ENCODE measurements at regions not wholly inside any gene's neighbourhood (a gene's known extent, or its start where the extent isn't known, plus 50 kb on each side); places are given as distances from the start of the nearest gene placed in this dataset.

DNA sequence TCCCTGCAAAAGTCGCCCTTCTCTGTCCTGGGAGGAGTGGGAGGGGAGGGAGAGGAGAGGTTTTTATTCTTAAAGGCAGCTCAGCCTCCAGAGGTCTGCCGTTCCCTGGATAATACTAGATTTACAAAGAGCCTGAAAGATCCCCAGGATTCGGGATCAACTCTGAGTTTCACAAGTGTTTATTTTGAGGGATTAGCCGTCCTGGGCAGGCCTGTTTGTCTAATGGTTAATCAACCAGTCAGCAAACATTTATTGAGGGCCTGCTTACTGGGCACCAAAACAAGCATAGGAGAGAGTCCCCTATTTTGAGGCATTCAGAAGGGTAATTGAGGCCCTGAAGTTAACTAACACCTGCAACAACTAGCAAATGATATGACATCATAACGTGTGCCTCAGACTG is 152.6 kb upstream of the SLC1A4 start:
- Histone ChIP-seq H3K23me2 (ENCODE audit: low read depth, low read length) (no peaks in the 10 kb centered on the region), H3K9ac (replicated peaks in 1 of 4; ENCODE audit: extremely low read depth in 1 of 4, low read depth in 3 of 4, low read length in 3 of 4) (no peak overlapping the region), H2AK5ac (ENCODE audit: low read depth, low read length) (no peak overlapping the region), H3K79me1 (ENCODE audit: low read depth, low read length) (no peaks in the 10 kb centered on the region), H4K8ac (ENCODE audit: extremely low read depth, insufficient read depth, low read length) (no peak overlapping the region), H3K4me3 (ENCODE audit: extremely low read depth in 1 of 4, insufficient read depth in 2 of 4, low read depth in 3 of 4, low read length in 4 of 4) (no peak overlapping the region), H2BK12ac (ENCODE audit: low read depth, low read length) (no peak overlapping the region), H3K4ac (replicated peaks; ENCODE audit: insufficient read length, low read depth, low read length) (no peak overlapping the region), H3K4me2 (ENCODE audit: insufficient read depth in 1 of 2, low read depth in 2 of 2, low read length in 2 of 2) (no peak overlapping the region), H2BK20ac (ENCODE audit: low read length) (no peak overlapping the region), H3K23ac (ENCODE audit: insufficient read length) (no peak overlapping the region), H3K18ac (ENCODE audit: extremely low read depth, low read length) (no peak overlapping the region), H3K14ac (ENCODE audit: insufficient read length) (no peak overlapping the region), H3K4me1 (replicated peaks in 1 of 4; ENCODE audit: control insufficient read depth in 3 of 4, insufficient read depth in 4 of 4, low read length in 3 of 4) (peaks cover 0 to 5% (median 0%) of the 10 kb centered on the region in 4 experiments; a peak in 1 of 7 replicates), H2BK120ac (replicated peaks; ENCODE audit: low read depth, low read length) (no peak overlapping the region), H3K56ac (replicated peaks; ENCODE audit: insufficient read length, low read depth, low read length) (no peak overlapping the region), H2BK5ac (ENCODE audit: low read depth, low read length) (no peak overlapping the region), H4K91ac (replicated peaks; ENCODE audit: insufficient read length, low read length) (no peak overlapping the region), H3K27ac (ENCODE audit: low read depth, low read length) (no peak overlapping the region), H3K9me3 (ENCODE audit: insufficient read depth in 2 of 2, low read depth in 1 of 2, low read length in 1 of 2) (no peaks in the 10 kb centered on the region), H2BK15ac (ENCODE audit: low read length) (no peak overlapping the region), H4K20me1 (replicated peaks in 1 of 2; ENCODE audit: control insufficient read depth in 1 of 2, insufficient read depth in 2 of 2, low read length in 2 of 2) (no peaks in the 10 kb centered on the region), H2AFZ (ENCODE audit: low read length) (no peak overlapping the region), H3K27me3 (replicated peaks in 1 of 4; ENCODE audit: control insufficient read depth in 3 of 4, extremely low read depth in 1 of 4, insufficient read depth in 3 of 4, low read length in 3 of 4) (no peaks in the 10 kb centered on the region; a peak in 1 of 7 replicates), H3K36me3 (ENCODE audit: control insufficient read depth in 2 of 4, insufficient read depth in 4 of 4, low read length in 3 of 4) (no peaks in the 10 kb centered on the region), H4K5ac (ENCODE audit: insufficient read length, low read depth, low read length) (no peak overlapping the region), H3K79me2 (ENCODE audit: control insufficient read depth in 1 of 2, insufficient read depth in 2 of 2, low read length in 2 of 2) (no peaks in the 10 kb centered on the region)
- WGBS, 2 experiments (ENCODE audit: extremely low coverage in 1 of 2, insufficient coverage in 1 of 2, insufficient read length in 1 of 2, insufficient replicate concordance in 2 of 2, low coverage in 1 of 2, low lambda C conversion rate in 2 of 2, missing lambda C conversion rate in 1 of 2) = 68% methylated on average over 5 of the region's 5 CpGs; no CpG with 5 or more reads in 1 of the 2 experiments
- ChIA-PET POLR2A (ENCODE audit: partially characterized antibody) (no interaction called here), CTCF (ENCODE audit: partially characterized antibody) (interaction anchor here (0.5 to 2.2 kb wide), 4 partner anchors 9 to 274 kb away, joined by 3 to 8 read pairs (median 4); no protein-coding TSS in a partner anchor)
- no peak for FAIRE-seq
- DNase-seq (ENCODE audit: low read depth in 1 of 2, low spot score in 2 of 2) = no peak
- no peak for TF ChIP-seq ASH2L (IDR thresholded peaks at IDR 0.05; ENCODE audit: low read length)
- no peak for TF ChIP-seq POLR2A (IDR thresholded peaks at IDR 0.05; ENCODE audit: control extremely low read depth in 1 of 2, low read depth in 2 of 2, low read length in 2 of 2)
- no peak for TF ChIP-seq GABPA (IDR thresholded peaks at IDR 0.05; ENCODE audit: borderline replicate concordance, insufficient read depth, low read length)
- no peak for TF ChIP-seq HDAC2 (IDR thresholded peaks at IDR 0.05; ENCODE audit: borderline replicate concordance in 1 of 2, low read depth in 2 of 2, low read length in 2 of 2)
- no peak for TF ChIP-seq SUZ12 (IDR thresholded peaks at IDR 0.05; ENCODE audit: low read length)
- no peak for TF ChIP-seq CHD1 (IDR thresholded peaks at IDR 0.05; ENCODE audit: low read depth, low read length)

Data from H1 (cell line).